HEK293 (cell line): ENCODE measurements at regions not wholly inside any gene's neighbourhood (a gene's known extent, or its start where the extent isn't known, plus 50 kb on each side); places are given as distances from the start of the nearest gene placed in this dataset.
"Not testable (repeated sequence)": the region's sequence is repeated elsewhere in the genome, so short reads cannot be mapped to it uniquely, and the experiment has no call there.

Experiments
- CTCF ChIA-PET: fragments of 350-600 bp; formaldehyde crosslinking; extraction: SDS; loops from one replicate; lab custom pipeline; 2021; ENCODE audit warnings: antibody characterized with exemption; lab: Yijun Ruan, JAX
- POLR2A ChIA-PET: fragments of 300-600 bp; formaldehyde crosslinking; extraction: SDS; loops from one replicate; lab custom pipeline; 2020; ENCODE audit warnings: antibody characterized with exemption, inconsistent platforms; lab: Yijun Ruan, JAX
- H3K27ac ChIP-seq: fragments of 200-500 bp; sonication (Bioruptor generic); 2 replicates; pipeline ENCODE4 v1.5.1; 2014; ENCODE audit warnings: low read depth, low read length, control low read depth, inconsistent platforms; ENCODE audit errors: extremely low read depth
- H3K36me3 ChIP-seq, 2 experiments: fragments of 200-500 bp in 1 of 2; sonication (Bioruptor generic) in 1 of 2; 1 replicate in 1 of 2; 2 replicates in 1 of 2; pipeline ENCODE4 v1.5.1; 2014 to 2017; ENCODE audit warnings: inconsistent platforms in 2 of 2, low read length in 2 of 2; ENCODE audit not compliant: control insufficient read depth in 2 of 2, insufficient read depth in 1 of 2
- H3K4me1 ChIP-seq: fragments of 200-500 bp; sonication (Bioruptor generic); 2 replicates; pipeline ENCODE4 v1.5.1; 2014; ENCODE audit warnings: mild to moderate bottlenecking, low read length, inconsistent platforms; ENCODE audit not compliant: control insufficient read depth, insufficient read depth
- H3K4me3 ChIP-seq: 2 replicates; pipeline ENCODE4 v1.5.1; 2011; ENCODE audit warnings: low read depth, mild to moderate bottlenecking, control low read depth, low read length, moderate library complexity
- H3K9me3 ChIP-seq: fragments of 200-500 bp; sonication (Bioruptor generic); 2 replicates; pipeline ENCODE4 v1.5.1; 2014; ENCODE audit warnings: low read depth, low read length, inconsistent platforms; ENCODE audit not compliant: control insufficient read depth, insufficient read depth
- SETDB1 ChIP-seq: IDR thresholded peaks from one replicate; pipeline ENCODE4 v1.6.1; 2017; ENCODE audit warnings: mild to moderate bottlenecking, low read length, moderate library complexity, mixed read lengths; ENCODE audit not compliant: insufficient read length
- TRIM28 ChIP-seq: IDR thresholded peaks from 2 replicates; pipeline ENCODE4 v1.6.1; 2011; ENCODE audit warnings: low read length, control low read depth, borderline replicate concordance
- ZNF175 ChIP-seq: fragments of 450-650 bp; formaldehyde crosslinking; IDR thresholded peaks from 2 replicates; pipeline ENCODE4 v1.5.1; 2016; ENCODE audit warnings: missing biosample characterization, missing genetic modification characterization
- ZNF529 ChIP-seq: fragments of 450-650 bp; formaldehyde crosslinking; IDR thresholded peaks from 2 replicates; pipeline ENCODE4 v1.5.1; 2017; ENCODE audit warnings: missing genetic modification characterization, missing biosample characterization; ENCODE audit not compliant: insufficient replicate concordance
- ZNF596 ChIP-seq: fragments of 450-650 bp; IDR thresholded peaks from 2 replicates; pipeline ENCODE4 v1.5.0; 2018; ENCODE audit warnings: missing biosample characterization, mild to moderate bottlenecking, missing genetic modification characterization, moderate library complexity
- ZNF777 ChIP-seq: fragments of 450-650 bp; formaldehyde crosslinking; IDR thresholded peaks from 2 replicates; pipeline ENCODE4 v1.5.1; 2017; ENCODE audit warnings: missing biosample characterization, missing genetic modification characterization, borderline replicate concordance
- ZSCAN5A ChIP-seq: fragments of 450-650 bp; formaldehyde crosslinking; IDR thresholded peaks from 2 replicates; pipeline ENCODE4 v1.5.1; 2016; ENCODE audit warnings: missing biosample characterization, missing genetic modification characterization

- TF ChIP-seq ZNF175 (tag by site-specific recombination) (no peak), ZSCAN5A (no peak), ZNF596 (tag by site-specific recombination) (no peak), ZNF777 (tag by site-specific recombination) (no peak)
Measured at GRCh38 chr5:107724642-107725041, 53.9 kb upstream of the EFNA5 start (continued).

DNA sequence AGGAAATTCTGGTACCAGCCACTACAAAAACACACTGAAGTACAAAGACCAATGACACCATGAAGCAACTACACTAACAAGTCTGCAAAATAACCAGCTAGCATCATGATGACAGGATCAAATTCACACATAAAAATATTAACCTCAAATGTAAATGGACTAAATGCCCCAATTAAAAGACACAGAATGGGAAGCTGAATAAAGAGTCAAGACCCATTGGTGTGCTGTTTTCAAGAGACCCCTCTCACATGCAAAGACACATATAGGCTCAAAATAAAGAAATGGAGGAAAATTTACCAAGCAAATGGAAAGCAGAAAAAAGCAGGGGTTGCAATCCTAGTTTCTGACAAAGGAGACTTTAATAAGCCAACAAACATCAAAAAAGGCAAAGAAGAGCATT is 50.5 kb upstream of the EFNA5 start:
- CTCF ChIA-PET, POLR2A ChIA-PET: not testable (repeated sequence)

More for the DNA sequence above, 50.5 kb upstream of the EFNA5 start:
- not testable (repeated sequence) for H3K4me3 ChIP-seq, H3K27ac ChIP-seq, H3K9me3 ChIP-seq, H3K4me1 ChIP-seq, H3K36me3 ChIP-seq
- TF ChIP-seq SETDB1 (peak; percentile 84), ZNF529 (peak; percentile 88), TRIM28 (0 out of 2 replicates have a peak, but pooled peaks have one; percentile 21)
